Left lung (tissue), 4 donors: ENCODE measurements at regions not wholly inside any gene's neighbourhood (a gene's known extent, or its start where the extent isn't known, plus 50 kb on each side); places are given as distances from the start of the nearest gene placed in this dataset.
"Not testable (repeated sequence)": the region's sequence is repeated elsewhere in the genome, so short reads cannot be mapped to it uniquely, and the experiment has no call there.

Experiments used
- ATAC-seq: fragments of 200-7000 bp; cut with Tn5 transposase; one replicate; pipeline ENCODE4 v1.9.1; 2020; ENCODE audit warnings: moderate library complexity
- DNase-seq, 4 donors: peaks; one replicate each; pipeline ENCODE4 v3.0.0-alpha.2; 2013 to 2020
- H3K27ac ChIP-seq, 2 donors: fragments of 200-600 bp; sonication (generic) in 1 of 2; one replicate each; pipeline versions ENCODE4 v1.5.0 to v1.8.0; 2020 to 2021
- H3K27me3 ChIP-seq, 2 donors: fragments of 200-600 bp; sonication (generic) in 1 of 2; one replicate each; pipeline versions ENCODE4 v1.5.0 to v1.8.0; 2020 to 2021
- H3K36me3 ChIP-seq, 2 donors: fragments of 200-600 bp; sonication (generic) in 1 of 2; one replicate each; pipeline versions ENCODE4 v1.5.0 to v1.8.0; 2020 to 2021
- H3K4me1 ChIP-seq, 2 donors: fragments of 200-600 bp; one replicate each; pipeline ENCODE4 v1.8.0; 2021
- H3K4me3 ChIP-seq, 2 donors: fragments of 200-600 bp; sonication (generic) in 1 of 2; one replicate each; pipeline versions ENCODE4 v1.5.0 to v1.8.0; 2020 to 2021; ENCODE audit warnings: mild to moderate bottlenecking in 1 of 2
- H3K9me3 ChIP-seq, 2 donors: fragments of 200-600 bp; sonication (generic) in 1 of 2; one replicate each; pipeline versions ENCODE4 v1.5.0 to v1.8.0; 2020 to 2021
- intact Hi-C, 2 donors: fragments of 100-400 bp; cut with DNase I; formaldehyde crosslinking; loops; one replicate each; pipeline versions ENCODE4 v1.11.2 to v1.14.2; 2022
- TF ChIP-seq, protein P1 (sequence below), 2 donors: fragments of 200-600 bp; sonication (generic) in 1 of 2; IDR thresholded peaks; one replicate each; pipeline versions ENCODE4 v1.5.0 to v1.8.0; 2021; ENCODE audit warnings: antibody characterized with exemption in 2 of 2
- donor health status: DM: no; HTN: yes; CAD: no.
- donor health status: DM: no; HTN: no; CAD: no.

DNA sequence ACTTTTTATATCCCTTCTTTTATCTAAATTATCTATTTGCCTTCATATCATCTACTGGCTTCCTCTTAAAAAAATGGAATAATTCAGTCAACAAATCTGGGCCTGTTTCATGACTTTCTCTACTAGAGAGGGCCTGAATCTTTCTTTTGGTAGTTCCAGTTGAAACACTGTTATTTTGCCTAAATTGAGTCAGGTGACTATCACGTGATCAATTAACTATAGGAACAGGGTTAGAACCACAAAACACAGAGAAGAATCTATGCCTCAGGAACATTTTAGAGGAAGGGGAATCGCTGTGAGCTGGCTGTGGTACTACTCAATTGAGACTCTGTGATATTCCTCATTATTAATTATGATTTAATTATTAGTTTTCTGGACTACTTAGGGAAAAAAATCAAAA lies 736.7 kb upstream of the PITX2 start:
- TF ChIP-seq, protein P1, sequence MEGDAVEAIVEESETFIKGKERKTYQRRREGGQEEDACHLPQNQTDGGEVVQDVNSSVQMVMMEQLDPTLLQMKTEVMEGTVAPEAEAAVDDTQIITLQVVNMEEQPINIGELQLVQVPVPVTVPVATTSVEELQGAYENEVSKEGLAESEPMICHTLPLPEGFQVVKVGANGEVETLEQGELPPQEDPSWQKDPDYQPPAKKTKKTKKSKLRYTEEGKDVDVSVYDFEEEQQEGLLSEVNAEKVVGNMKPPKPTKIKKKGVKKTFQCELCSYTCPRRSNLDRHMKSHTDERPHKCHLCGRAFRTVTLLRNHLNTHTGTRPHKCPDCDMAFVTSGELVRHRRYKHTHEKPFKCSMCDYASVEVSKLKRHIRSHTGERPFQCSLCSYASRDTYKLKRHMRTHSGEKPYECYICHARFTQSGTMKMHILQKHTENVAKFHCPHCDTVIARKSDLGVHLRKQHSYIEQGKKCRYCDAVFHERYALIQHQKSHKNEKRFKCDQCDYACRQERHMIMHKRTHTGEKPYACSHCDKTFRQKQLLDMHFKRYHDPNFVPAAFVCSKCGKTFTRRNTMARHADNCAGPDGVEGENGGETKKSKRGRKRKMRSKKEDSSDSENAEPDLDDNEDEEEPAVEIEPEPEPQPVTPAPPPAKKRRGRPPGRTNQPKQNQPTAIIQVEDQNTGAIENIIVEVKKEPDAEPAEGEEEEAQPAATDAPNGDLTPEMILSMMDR (IDR thresholded peaks at IDR 0.05) = no peak
- DNase-seq (no peak), ATAC-seq (no peak)
- Histone ChIP-seq H3K27me3 (no peaks in the 10 kb centered on the region), H3K4me1 (no peaks in the 10 kb centered on the region), H3K36me3 (no peaks in the 10 kb centered on the region), H3K4me3 (no peak overlapping the region), H3K9me3 (peaks cover 0 to 4% of the 10 kb centered on the region in 2 donors), H3K27ac (no peak overlapping the region)
- intact Hi-C loops = no loop called here

DNA sequence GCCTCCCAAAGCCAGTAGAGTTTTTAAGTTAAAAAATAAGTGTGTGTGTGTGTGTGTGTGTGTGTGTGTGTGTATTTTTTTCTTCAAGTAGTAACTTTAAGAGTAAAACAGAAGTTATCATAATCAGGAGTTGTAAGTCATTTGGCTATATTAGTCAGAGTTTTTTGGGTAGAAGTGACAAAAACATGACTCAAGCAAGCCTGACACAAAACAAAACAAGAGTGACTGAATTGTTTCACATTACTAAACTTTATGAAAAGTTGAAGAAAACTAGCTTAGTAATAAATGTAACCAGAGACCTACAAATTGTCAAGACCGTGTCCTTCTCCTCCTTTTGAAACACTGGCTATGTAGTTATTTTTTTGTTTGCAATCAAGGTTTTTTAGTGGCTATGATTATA lies 738.0 kb upstream of the PITX2 start:
- no peaks in the 10 kb centered on the region for H3K36me3 ChIP-seq
- H3K9me3 ChIP-seq = peaks cover 0 to 4% of the 10 kb centered on the region in 2 donors
- H3K4me3 ChIP-seq = no peak overlapping the region
- H3K27me3 ChIP-seq = no peaks in the 10 kb centered on the region
- no peak overlapping the region for H3K27ac ChIP-seq
- intact Hi-C loops = no loop called here
- TF ChIP-seq, protein P1 (IDR thresholded peaks at IDR 0.05) = no peak
- H3K4me1 ChIP-seq = no peaks in the 10 kb centered on the region
- no peak for ATAC-seq
- no peak for DNase-seq

DNA sequence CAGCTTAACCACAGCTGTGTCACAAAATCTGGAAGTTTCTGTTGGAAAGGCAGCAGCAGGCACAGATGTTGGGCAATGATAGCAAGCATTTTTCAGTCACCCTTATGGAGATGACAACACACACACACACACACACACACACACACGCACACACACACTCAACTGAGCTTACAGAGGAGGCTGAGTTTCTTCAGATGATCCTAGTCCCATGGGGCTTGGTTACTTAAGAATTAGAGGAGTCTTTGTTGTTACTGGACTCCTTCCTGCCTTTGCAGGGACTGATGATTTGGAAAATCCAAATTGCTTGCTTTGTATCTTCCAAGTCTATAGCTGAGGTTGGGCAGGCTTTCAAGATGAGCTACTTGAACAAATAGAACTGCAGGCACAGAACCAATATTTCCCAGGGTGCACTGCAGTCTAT lies 740.1 kb upstream of the PITX2 start:
- Histone ChIP-seq H3K27ac (no peak overlapping the region), H3K9me3 (peaks cover 0 to 7% of the 10 kb centered on the region in 2 donors), H3K27me3 (no peaks in the 10 kb centered on the region), H3K36me3 (no peaks in the 10 kb centered on the region), H3K4me1 (no peaks in the 10 kb centered on the region), H3K4me3 (no peak overlapping the region)
- TF ChIP-seq, protein P1 (IDR thresholded peaks at IDR 0.05) = no peak
- ATAC-seq = no peak
- intact Hi-C loops = no loop called here
- no peak for DNase-seq

DNA sequence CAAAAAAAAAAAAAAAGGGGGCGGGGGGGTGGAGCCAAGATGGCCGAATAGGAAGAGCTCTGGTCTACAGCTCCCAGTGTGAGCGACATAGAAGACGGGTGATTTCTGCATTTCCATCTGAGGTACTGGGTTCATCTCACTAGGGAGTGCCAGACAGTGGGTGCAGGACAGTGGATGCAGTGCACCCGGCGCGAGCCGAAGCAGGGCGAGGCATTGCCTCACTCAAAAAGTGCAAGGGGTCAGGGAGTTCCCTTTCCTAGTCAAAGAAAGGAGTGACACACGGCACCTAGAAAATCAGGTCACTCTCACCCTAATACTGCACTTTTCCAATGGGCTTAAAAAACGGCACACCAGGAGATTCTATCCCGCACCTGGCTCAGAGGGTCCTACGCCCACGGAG lies 755.0 kb upstream of the PITX2 start:
- H3K27me3 ChIP-seq, H3K4me3 ChIP-seq, H3K4me1 ChIP-seq, H3K36me3 ChIP-seq, ATAC-seq, H3K27ac ChIP-seq, intact Hi-C loops: not testable (repeated sequence)
- DNase-seq = peak in 1 of 4 donors; percentile 34
- peaks cover 0 to 16% of the 10 kb centered on the region in 2 donors for H3K9me3 ChIP-seq

DNA sequence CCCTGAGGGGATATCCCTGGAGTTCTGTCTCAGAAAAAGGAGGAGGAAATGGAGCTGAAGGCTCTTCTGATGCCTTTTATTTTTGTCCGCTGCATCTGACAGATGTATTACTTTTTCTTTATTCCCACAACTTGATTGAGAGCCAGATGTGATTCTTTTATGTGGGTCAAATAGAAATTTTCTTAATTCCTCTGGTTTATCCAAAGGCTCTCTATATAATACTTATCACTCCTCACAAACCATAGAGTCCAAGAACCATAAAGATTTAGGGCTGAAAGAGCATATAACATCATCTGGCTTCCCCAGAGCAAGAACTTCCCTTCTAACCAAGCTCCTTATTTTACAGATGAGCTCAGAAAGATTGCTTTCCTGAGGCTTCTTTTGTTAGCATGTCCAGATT lies 756.7 kb upstream of the FAM241A start:
- Histone ChIP-seq H3K27ac (no peak overlapping the region), H3K27me3 (no peaks in the 10 kb centered on the region), H3K4me1 (no peaks in the 10 kb centered on the region), H3K4me3 (no peak overlapping the region), H3K9me3 (no peaks in the 10 kb centered on the region), H3K36me3 (no peaks in the 10 kb centered on the region)
- intact Hi-C loops = no loop called here
- no peak for DNase-seq
- TF ChIP-seq, protein P1 (IDR thresholded peaks at IDR 0.05) = no peak
- no peak for ATAC-seq

DNA sequence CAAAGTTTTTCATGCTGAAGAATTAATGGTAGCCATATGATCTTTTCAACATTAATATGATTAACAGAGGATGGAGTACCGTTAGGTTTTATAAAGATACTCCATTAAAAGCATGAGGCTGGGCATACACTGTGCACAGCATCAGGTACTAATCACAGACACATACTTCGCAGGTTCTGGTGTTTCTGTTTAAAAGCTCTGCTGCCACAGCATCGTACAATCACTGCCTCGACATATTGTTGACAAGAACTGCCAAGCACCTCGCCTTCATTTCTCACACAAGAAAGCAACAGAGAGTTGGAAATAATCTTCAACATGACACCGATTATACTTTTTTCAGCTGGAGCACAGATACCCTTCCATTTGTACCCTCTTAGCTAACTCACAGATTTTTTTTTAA lies 753.4 kb upstream of the FAM241A start:
- no peak for ATAC-seq
- TF ChIP-seq, protein P1 (IDR thresholded peaks at IDR 0.05) = no peak
- no peak overlapping the region for H3K4me3 ChIP-seq
- intact Hi-C loops = no loop called here
- H3K27me3 ChIP-seq = no peaks in the 10 kb centered on the region
- no peaks in the 10 kb centered on the region for H3K36me3 ChIP-seq
- DNase-seq = no peak
- H3K27ac ChIP-seq = no peak overlapping the region
- H3K9me3 ChIP-seq = no peaks in the 10 kb centered on the region
- no peaks in the 10 kb centered on the region for H3K4me1 ChIP-seq
